Activated gamma-delta T cell treated with Interleukin-2 at 50 U/mL for 16 hours (primary cell): ENCODE measurements at regions not wholly inside any gene's neighbourhood (a gene's known extent, or its start where the extent isn't known, plus 50 kb on each side); places are given as distances from the start of the nearest gene placed in this dataset.

ENCODE experiments used
- DNase-seq: peaks from one replicate; pipeline ENCODE4 v3.0.0-alpha.2; 2020

DNA sequence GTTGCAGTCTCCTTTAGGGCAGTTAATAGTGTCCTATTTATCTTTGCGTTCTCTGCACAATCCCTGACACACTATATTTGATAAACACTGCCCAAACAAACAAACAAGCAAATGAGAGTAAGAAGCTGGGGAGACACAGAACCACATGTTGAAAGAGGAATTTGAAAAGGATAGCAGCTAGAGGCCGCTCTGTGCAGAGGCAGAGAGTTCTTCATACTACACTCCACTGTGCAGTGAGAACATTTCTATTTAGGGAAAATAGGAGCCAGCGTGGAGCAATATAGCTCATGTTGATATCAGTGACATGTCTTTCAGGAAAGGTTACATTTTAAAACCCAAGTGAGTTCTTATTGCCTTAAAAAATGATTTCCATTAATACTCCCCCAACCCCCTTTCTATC, 140.3 kb upstream of the SEL1L start:
- DNase-seq, result no peak

GRCh38 chr14:81676395-81676794, 142.7 kb upstream of the SEL1L start:
- no peak for DNase-seq

DNA sequence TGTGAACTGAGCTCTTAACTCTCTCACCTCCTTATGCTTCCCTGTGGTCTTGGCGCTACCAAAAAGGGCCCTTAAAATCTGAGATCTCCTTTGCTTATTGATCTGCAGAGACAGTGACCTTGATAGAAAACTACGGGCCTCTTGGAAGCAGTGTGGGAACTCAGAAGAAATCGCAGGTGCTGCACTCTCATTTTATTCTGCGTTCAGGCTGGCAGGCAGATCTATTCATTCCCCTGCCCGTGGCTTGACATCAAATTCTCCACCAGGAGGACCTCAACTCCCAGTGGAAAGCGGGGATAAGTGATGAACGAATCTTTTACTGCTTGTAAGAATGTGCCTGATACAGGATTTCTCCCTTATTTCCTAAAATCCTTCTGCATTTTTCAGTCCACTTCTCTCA, 143.2 kb upstream of the SEL1L start:
- no peak for DNase-seq

DNA sequence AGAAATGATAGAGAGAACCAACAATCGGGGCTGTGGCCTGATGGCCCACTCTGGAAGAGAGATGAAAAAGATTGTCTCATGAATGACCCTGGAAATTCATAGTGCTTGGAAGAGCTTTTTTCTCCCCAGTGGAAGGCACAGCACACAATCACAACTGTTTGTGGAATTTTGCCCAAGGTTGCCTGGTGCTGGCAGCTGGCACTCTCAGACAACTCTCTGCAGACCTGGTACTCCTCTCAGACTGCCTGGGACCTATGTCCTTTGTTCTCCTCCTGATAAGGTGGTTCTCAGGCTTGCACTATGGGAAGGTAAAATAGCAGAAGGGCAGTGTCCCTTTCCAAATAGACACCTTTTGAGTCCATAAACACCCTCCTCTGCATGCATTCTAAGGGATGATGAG, 144.1 kb upstream of the SEL1L start:
- DNase-seq, result no peak

GRCh38 chr14:81679226-81679625, 145.6 kb upstream of the SEL1L start:
- DNase-seq, result no peak

- no peak for DNase-seq
These were observed 147.9 kb upstream of the SEL1L start for GRCh38 chr14:81681541-81681940.

DNA sequence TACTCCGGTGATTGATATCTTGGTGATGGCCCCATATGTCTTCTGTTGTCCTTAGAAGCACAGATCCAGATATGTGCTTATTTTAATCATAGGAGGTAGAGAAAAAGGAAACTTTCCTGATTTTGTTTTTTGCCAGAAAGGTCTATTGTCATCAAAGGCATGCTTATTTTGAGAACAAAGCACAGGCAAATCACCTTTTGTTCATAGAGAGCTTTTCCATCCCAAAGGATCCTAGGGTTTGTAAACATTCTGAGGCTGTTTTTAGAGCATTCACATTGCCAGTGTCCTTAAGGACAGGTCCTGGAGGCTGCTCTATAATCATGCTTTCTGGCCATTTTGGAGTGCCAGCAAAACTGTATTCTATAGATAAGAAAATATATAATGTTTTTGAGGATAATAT, 148.5 kb upstream of the SEL1L start:
- DNase-seq, result no peak

DNA sequence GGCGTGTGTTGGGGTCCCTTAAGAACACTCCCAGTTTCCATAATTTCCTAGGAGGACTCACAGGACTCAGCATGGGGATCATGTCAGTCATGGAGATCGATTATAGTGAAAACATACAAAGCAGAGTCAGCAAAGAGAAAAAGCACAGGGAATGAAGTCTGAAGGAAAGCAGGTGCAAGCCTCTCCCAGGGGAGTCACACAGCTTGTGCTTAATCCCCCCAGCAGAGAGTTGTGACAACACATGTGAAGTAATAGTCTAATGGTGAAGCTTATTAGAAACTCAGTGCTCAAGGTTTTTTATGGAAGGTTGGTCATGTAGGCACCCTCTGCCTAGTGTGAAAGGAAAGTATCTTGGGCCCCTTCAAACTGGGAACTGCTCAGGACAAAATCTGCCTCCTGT, 149.0 kb upstream of the SEL1L start:
- no peak for DNase-seq

- DNase-seq, result no peak
These were observed 151.0 kb upstream of the SEL1L start for GRCh38 chr14:81684696-81685095.

DNA sequence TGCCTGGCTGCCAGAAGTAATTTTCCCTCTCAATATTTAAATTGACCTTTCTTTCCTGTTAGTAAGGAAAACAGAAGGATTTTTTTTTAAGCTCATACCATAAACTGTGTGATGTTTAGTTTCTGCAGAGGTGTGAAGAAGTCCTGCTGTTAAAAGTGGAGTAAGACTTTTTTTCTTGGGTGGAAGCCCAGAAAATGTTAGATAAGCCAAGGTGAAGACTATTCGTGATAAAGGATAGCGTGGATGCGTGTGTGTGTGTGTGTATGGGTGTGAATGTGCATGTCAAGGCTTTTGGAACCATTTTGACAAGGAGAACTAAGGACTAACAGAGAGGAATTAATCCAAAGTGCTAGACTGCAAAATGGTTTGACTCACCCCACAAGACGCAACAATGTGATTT, 152.9 kb upstream of the SEL1L start:
- no peak for DNase-seq

GRCh38 chr14:81691931-81692330, 158.3 kb upstream of the SEL1L start:
- DNase-seq, result no peak

- no peak for DNase-seq
These were observed 160.8 kb upstream of the SEL1L start for GRCh38 chr14:81694419-81694818.

- DNase-seq, result no peak
These were observed 176.0 kb upstream of the SEL1L start for GRCh38 chr14:81709681-81710080.

- no peak for DNase-seq
These were observed 176.7 kb upstream of the SEL1L start for GRCh38 chr14:81710232-81710845.

GRCh38 chr14:81715731-81716130, 182.1 kb upstream of the SEL1L start:
- no peak for DNase-seq

- no peak for DNase-seq
These were observed 183.3 kb upstream of the SEL1L start for GRCh38 chr14:81716953-81717352.

DNA sequence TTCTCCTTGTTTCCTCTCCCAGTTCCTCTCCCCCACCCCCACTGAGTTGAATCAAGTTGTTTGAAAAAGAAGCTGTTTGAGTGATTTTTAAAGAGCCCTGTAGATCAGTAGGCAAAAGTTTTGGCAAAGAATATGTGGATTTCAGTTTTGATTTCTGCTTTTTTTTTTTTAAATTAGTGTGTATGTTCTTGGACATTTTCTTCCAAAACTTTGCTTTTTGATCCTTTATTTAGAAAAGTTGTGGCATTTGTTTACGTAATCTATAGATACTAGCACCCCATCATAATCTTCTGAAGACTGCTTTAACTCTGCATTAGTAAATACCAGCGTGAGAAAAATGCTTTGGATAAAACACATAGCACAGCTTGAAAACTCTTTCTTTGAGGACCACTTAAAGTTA, 190.3 kb upstream of the SEL1L start:
- DNase-seq, result no peak

GRCh38 chr14:81727218-81727617, 193.6 kb upstream of the SEL1L start:
- DNase-seq, result no peak

- no peak for DNase-seq
These were observed 194.8 kb upstream of the SEL1L start for GRCh38 chr14:81728447-81728846.

DNA sequence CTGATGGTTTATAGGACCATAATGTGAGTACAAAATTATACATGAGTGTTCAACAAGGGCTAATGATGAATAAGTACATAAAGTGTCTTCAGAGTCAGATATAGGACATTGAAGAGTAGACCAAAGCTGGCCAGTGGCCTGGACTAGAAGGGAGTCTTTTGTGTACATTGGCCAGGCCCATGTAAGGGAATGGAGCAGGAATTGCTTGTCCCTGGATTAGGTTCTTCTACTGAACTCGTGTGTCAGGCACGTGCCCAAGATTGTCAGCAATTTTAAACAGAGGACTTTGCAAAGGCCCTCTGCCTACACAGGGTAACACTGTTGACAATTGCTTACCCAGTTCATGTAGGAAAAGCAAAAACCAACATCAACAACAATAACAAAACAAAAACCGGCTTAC, 196.0 kb upstream of the SEL1L start:
- DNase-seq, result no peak

GRCh38 chr14:81737938-81738337, 204.3 kb upstream of the SEL1L start:
- no peak for DNase-seq

DNA sequence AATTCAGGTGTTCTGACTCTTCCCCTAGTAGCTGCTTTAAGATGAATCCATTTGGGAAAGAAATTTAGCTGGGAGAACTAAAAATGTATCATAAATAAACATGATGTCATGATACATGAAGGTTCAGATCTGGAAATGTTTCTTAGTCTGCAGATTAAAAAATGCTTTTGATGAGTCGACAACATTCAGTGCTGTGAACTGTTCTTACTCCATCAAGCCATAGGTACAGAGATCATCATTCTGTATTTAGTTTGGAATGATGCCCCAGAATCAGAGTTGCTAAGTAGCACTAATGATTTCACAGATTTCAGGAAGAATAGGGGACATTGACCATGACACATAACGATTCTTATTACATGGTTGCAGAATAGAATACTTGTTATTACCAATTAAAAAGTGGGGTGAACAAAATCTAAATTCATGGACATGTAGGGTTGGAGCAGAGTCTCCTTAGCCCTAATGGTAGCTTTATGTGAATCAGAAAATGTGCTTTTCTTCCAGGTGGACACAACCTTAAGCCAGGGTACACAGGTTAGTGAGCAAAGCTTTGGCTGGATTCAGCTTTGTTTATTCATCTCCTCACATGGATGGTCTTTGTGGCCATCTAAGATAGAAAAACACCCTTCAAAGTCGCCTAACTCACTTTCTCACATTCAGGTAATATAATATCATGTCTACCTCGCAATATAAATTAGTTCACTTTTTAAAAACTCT, 205.4 kb upstream of the SEL1L start:
- no peak for DNase-seq

GRCh38 chr14:81743605-81744004, 210.0 kb upstream of the SEL1L start:
- DNase-seq, result no peak

- DNase-seq, result no peak
These were observed 217.5 kb upstream of the SEL1L start for GRCh38 chr14:81751198-81751597.

DNA sequence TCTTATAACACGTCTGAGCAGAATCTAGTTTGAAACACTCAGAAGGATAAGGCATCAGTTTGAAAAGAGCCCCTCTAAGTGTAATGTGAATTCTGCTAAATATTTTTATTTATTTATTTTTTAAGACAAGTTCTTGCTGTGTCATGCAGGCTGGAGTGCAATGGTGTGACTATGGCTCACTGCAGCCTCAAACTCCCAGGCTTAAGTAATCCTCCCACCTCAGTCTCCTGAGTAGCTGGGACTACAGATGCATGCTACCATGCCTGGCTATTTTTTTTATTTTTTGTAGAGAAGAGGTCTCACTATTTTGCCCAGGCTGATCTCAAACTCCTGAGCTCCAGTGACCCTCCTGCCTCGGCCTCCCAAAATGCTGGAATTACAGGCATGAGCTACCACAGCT, 225.9 kb upstream of the SEL1L start:
- DNase-seq, result no peak
